HG03103 (cell line): ENCODE measurements at regions not wholly inside any gene's neighbourhood (a gene's known extent, or its start where the extent isn't known, plus 50 kb on each side); places are given as distances from the start of the nearest gene placed in this dataset.

Source experiments
- ATAC-seq: cut with Tn5 transposase; IDR thresholded peaks from one replicate; pipeline ENCODE4 v1.9.1; 2021; ENCODE audit warnings: low read depth; ENCODE audit not compliant: unreplicated experiment

- ATAC-seq, result no peak
These were observed 59.6 kb downstream of the OLIG3 start for GRCh38 chr6:137434640-137435039.

DNA sequence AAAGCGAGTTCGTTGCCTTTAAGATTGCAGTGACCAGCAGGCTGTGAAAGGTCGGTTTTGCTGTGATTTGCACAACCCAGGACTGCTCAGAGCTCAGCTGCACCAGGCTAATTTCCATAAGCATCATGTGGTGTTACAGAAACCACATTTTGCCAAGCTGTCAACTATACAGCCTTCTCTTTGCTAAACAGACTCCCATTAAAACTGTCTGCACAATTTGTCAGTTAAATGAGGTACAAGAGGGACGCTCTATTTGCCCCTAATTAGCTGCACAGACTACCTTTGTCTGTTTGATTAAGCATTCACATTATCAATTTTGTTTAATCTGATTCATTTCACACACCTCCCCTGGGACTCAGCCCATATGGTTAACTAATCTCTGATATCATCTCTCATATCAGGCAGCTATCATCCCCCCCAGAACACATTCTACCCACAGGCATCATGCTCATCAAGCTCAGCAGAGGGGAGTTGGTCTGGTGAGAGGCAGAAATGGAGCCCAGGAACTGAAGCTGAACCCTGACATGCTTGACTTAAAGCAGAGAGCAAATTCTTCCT, 62.1 kb downstream of the OLIG3 start:
- ATAC-seq, result no peak

DNA sequence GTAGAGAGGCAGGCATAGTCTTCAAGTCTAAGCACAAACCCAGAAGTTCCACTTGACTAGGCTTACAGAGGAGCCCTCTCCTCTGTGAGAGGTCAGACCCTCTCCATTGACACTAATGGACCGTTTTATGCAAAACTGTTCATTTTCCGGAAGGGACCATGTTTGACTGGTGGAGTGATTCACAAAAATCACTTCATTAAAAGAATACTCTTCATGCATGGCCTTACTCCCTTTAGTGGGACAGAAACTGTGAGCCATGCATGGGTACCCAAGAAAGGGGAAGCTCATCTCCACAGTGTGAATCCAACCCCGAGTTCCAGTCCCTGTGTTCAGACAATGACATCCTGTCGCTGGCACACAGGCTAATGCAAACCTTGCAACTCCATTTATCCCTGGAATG, 63.2 kb downstream of the OLIG3 start:
- ATAC-seq, result peak; percentile 79

- no peak for ATAC-seq
These were observed 66.4 kb downstream of the OLIG3 start for GRCh38 chr6:137427656-137428290.

DNA sequence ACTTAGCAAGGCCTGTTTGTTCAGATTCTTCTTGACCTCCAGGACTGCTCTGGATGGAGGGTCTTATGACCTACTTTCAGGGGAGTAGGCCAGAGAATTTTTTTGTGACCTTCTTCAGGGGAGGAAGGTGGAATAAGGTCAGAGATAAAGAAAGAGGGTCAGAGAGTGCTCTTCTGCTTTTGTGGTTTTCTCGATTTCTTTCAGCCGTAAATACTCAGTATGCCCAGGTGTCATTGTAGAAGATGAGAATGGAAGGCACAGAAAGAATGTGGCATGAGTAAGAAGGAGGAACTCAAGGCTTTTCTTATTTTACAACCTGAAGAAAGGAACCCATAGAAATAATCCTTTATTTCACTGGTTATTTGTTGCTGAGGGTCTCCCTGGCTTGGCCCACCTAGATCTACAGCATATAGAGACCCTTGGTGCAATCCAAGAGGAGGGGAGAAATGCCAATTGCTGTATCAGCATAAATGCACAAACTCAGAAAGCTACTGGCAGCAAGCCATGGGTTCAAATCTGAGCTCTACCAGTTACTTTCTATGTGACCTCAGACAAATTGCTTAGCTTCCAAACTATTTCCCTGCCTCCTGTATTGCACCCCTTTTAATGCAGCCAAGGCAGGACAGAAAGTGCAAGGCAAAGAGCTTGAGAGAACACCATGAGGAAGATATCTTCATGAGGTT, 68.0 kb downstream of the OLIG3 start:
- ATAC-seq, result no peak

- ATAC-seq, result no peak
These were observed 69.9 kb downstream of the OLIG3 start for GRCh38 chr6:137424251-137424650.

GRCh38 chr6:137423451-137424168, 70.6 kb downstream of the OLIG3 start:
- no peak for ATAC-seq

- ATAC-seq, result no peak
These were observed 76.8 kb downstream of the OLIG3 start for GRCh38 chr6:137417396-137417795.

- ATAC-seq, result no peak
These were observed 77.7 kb downstream of the OLIG3 start for GRCh38 chr6:137416376-137417109.

DNA sequence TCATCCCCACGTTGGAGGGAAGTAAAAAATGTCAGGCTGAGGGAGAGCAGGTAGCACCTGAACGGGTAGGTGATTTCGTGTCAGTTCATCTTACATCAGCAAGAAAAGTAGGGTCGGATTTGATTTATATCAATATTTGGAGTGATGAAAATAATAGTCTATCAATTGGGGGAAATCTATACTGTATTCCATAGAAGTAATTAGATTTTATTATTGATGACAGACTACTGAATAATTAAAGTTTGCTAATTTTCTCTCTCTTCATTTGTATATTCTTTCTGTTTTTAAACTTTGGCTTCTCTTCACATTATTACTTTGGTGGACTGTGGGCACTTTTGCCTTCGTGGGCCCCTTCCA, 78.4 kb downstream of the OLIG3 start:
- ATAC-seq, result no peak

DNA sequence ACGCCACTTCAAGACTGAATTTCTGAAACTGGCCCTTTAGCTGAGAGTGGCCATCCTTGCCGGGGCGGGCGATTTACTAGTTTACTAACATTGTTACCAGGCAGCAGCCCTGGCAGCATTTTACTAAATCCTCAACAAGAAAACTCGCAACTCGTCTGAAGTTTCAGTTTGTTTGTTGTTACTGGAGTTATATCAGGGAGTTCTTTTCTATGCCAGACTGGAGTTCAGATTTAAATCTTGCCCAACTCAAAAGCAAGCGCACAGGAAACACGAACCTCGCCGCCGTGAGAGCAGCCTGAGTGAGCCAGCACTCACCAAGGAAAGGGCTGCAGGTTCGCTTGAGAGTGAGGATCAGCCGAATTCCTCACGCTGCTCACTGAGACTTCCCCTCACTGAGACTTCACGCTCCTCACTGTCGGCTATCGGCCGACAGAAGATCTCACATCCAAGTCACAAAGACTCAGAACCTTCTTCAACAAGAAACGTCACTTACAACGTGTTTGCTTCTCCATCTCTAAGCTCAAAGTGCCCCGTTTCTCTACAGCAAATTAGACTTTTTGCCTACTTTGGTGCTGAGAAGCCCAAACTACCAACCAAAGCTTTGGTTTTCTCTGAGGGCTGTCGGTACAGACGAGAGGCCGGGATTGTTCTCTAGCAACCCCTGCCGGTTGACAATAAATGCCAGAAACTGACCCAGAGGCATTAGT, 78.9 kb downstream of the OLIG3 start:
- peak; percentile 68 for ATAC-seq

DNA sequence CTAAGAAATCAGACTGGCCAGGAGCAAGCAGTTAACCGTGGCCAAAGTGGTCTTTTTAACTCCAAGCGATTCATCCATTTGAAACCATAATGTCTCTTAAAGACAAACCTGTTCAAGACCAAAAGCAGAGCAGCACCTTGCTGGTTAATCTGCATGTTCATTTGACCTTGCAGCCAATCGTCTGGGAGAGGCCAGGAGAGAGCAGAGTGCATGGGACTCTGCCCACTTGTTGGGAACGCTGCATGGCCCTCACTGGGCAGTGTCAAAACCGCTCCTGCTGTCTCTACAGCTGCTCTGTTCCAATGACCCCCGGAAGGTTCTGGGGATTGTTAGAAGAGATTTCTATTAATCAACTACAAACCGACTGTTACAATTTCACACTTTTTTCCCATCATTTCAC, 79.6 kb downstream of the OLIG3 start:
- no peak for ATAC-seq

DNA sequence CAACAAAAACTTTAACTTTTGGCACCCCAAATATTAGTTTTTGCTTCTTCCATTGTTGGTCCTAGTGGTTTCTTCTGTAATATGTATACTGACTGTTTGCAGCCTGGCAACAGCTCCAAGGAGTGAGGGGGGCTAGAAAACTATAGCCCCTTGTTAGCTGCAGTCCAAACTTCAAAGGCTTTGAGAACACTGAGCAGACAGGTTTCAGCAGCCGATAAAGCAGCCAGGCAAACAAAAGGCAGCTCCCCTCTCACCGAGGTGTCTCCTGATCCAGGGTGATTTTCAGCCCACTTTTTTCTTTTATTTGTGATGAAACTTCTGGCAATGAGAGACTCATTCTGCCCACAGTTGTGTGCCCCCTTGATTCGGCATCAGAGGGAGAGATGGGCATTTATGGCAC, 80.7 kb downstream of the OLIG3 start:
- no peak for ATAC-seq

DNA sequence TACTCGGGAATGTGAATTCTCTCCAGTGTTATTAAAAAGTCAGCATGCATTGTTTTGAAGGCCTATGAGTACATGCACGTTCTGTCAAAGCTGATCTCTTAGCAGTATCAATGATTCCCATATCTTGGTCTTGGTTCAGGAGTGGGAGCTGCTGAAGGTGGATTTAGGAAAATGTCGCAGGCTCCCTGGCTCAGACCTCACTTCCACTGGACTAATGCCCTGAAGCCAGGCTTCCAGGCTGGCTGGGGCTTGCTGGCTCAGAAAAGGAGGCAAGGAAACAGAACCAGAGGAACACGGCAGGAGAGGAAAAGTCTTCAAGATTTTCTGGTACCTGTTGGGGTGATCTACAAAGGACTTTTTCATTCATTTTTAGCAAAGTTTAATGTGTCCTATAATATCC, 81.6 kb downstream of the OLIG3 start:
- ATAC-seq, result no peak

GRCh38 chr6:137409266-137409777, 84.9 kb downstream of the OLIG3 start:
- no peak for ATAC-seq

GRCh38 chr6:137407816-137408215, 86.4 kb downstream of the OLIG3 start:
- ATAC-seq, result no peak

DNA sequence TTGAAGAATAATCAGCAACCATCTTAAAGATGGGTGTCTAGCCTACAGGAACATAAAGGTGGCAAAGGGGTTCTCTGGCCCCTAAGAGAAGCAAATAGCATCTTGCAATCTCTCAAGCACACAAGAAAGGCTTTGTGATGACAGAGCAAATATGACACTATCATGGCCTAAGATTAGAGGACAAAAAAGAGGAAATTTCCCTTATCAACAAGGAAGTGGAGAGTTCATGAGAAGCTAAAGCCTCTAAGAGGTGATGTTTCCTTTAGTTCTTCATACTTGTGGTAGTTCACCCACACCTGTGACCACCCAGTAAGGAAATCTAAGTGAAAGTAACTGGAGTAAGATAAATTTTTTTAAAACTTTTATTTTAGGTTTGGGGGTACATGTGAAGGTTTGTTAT, 88.4 kb downstream of the OLIG3 start:
- no peak for ATAC-seq

DNA sequence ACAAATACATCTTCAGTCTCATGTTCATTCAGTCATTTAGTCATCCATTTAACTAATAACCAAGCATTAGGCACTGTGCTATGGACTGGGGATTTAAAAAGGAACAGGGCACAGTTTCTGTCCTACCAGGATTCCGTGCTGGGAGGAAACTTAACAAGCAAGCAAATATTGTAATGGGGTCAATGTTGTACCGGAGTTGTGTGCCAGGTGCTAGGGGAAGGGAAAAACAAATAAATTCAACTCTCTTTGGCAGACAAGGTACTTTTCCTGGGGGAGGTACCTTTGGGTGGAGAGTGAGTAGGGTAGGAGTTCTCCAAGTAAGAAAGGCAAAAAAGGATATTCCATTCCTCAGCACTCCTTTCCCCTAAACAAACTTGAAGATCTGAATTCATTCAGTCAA, 90.3 kb downstream of the OLIG3 start:
- ATAC-seq, result no peak

DNA sequence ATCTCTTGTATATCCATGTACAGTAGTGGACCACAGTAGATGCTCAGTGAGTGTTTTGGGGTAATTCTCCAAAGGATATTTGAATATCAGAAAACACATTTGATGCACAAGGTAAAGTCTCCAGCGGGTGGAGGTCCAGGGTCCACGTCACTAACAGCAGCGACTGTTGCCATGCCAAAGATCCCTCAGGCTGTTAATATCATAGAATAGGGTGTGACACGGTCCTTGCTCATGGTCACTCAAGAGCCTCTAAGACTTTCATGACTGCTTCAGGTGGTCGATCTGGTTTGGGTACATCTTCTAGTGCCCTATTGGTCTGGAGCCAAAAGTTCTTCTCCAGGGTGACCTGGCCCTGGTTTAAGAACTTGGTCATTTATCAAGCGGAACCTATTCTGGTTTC, 90.8 kb downstream of the OLIG3 start:
- no peak for ATAC-seq

- no peak for ATAC-seq
These were observed 92.0 kb downstream of the OLIG3 start for GRCh38 chr6:137402143-137402680.
